GM12891 (cell line): ENCODE measurements at regions not wholly inside any gene's neighbourhood (a gene's known extent, or its start where the extent isn't known, plus 50 kb on each side); places are given as distances from the start of the nearest gene placed in this dataset.
"Not testable (repeated sequence)": the region's sequence is repeated elsewhere in the genome, so short reads cannot be mapped to it uniquely, and the experiment has no call there.

Experiments
- PAX5 ChIP-seq: IDR thresholded peaks from 2 replicates; pipeline ENCODE4 v1.6.1; 2011; ENCODE audit warnings: low read length, moderate library complexity, mild to moderate bottlenecking; ENCODE audit not compliant: insufficient read depth, severe bottlenecking
- POLR2A ChIP-seq: IDR thresholded peaks from 2 replicates; pipeline ENCODE4 v1.6.1; 2011; ENCODE audit warnings: low read depth, low read length, control low read depth
- POLR2AphosphoS5 ChIP-seq: IDR thresholded peaks from 2 replicates; pipeline ENCODE4 v1.6.1; 2011; ENCODE audit warnings: low read depth, low read length, control low read depth
- SPI1 ChIP-seq: IDR thresholded peaks from 2 replicates; pipeline ENCODE4 v1.6.1; 2011; ENCODE audit warnings: low read depth, low read length, control low read depth
- TAF1 ChIP-seq: IDR thresholded peaks from 2 replicates; pipeline ENCODE4 v1.6.1; 2011; ENCODE audit warnings: low read depth, low read length, control low read depth

DNA sequence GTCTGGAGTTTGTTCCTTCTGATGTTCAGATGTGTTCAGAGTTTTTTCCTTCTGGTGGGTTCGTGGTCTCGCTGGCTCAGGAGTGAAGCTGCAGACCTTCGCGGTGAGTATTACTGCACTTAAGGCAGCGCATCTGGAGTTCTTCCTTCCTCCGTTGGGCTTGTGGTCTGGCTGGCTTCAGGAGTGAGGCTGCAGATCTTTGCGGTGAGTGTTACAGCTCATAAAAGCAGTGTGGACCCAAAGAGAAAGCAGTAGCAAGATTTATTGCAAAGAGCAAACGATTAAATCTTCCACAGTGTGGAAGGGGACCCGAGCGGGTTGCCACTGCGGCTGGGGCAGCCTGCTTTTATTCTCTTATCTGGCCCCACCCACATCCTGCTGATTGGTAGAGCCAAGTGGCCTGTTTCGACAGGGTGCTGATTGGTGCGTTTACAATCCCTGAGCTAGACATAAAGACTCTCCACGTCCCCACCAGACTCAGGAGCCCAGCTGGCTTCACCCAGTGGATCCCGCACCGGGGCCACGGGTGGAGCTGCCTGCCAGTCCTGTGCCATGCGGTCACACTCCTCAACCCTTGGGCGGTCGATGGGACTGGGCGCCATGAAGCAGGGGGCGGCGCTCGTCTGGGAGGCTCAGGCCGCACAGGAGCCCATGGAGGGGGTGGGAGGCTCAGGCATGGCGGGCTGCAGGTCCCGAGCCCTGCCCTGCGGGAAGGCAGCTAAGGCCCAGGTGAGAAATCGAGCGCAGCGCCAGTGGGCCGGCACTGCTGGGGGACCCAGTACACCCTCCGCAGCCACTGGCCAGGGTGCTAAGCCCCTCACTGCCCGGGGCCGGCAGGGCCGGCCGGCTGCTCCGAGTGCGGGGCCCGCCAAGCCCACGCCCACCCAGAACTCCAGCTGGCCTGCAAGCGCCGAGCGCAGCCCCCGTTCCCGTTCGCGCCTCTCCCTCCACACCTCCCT lies 315.3 kb upstream of the SGK1 start:
- TF ChIP-seq POLR2A, TAF1, POLR2AphosphoS5, SPI1, PAX5: not testable (repeated sequence)
